CD4-positive, alpha-beta T cell treated with Interleukin-17A for 1 hour (primary cell): ENCODE measurements at regions not wholly inside any gene's neighbourhood (a gene's known extent, or its start where the extent isn't known, plus 50 kb on each side); places are given as distances from the start of the nearest gene placed in this dataset.

Experiments used
- DNase-seq: peaks from one replicate; pipeline ENCODE4 v3.0.0-alpha.2; 2020

- no peak for DNase-seq
Measured at GRCh38 chr2:226364217-226364616, 435.4 kb downstream of the IRS1 start.

GRCh38 chr2:226362980-226363379, 436.6 kb downstream of the IRS1 start:
- no peak for DNase-seq

- DNase-seq: no peak
Measured at GRCh38 chr2:226360658-226361057, 439.0 kb downstream of the IRS1 start.

GRCh38 chr2:226358688-226359087, 440.9 kb downstream of the IRS1 start:
- DNase-seq: no peak

GRCh38 chr2:226357816-226358215, 441.8 kb downstream of the IRS1 start:
- DNase-seq: no peak

GRCh38 chr2:226355600-226355999, 444.0 kb downstream of the IRS1 start:
- no peak for DNase-seq

GRCh38 chr2:226354434-226354833, 445.2 kb downstream of the IRS1 start:
- DNase-seq: no peak

GRCh38 chr2:226352941-226353560, 446.6 kb downstream of the IRS1 start:
- DNase-seq: no peak

- no peak for DNase-seq
Measured at GRCh38 chr2:226351711-226352110, 447.9 kb downstream of the IRS1 start.

GRCh38 chr2:226339616-226340015, 460.0 kb downstream of the IRS1 start:
- DNase-seq: no peak

- no peak for DNase-seq
Measured at GRCh38 chr2:226338825-226339224, 460.8 kb downstream of the IRS1 start.

- DNase-seq: no peak
Measured at GRCh38 chr2:226337941-226338600, 461.5 kb downstream of the IRS1 start.

GRCh38 chr2:226336283-226336682, 463.3 kb downstream of the IRS1 start:
- DNase-seq: no peak

- no peak for DNase-seq
Measured at GRCh38 chr2:226334981-226335720, 464.5 kb downstream of the IRS1 start.

- no peak for DNase-seq
Measured at GRCh38 chr2:226333388-226333787, 466.2 kb downstream of the IRS1 start.

GRCh38 chr2:226330206-226330605, 469.4 kb downstream of the IRS1 start:
- DNase-seq: no peak

GRCh38 chr2:226329180-226329579, 470.4 kb downstream of the IRS1 start:
- DNase-seq: no peak

GRCh38 chr2:226327830-226328229, 471.8 kb downstream of the IRS1 start:
- DNase-seq: no peak

GRCh38 chr2:226325526-226325925, 474.1 kb downstream of the IRS1 start:
- no peak for DNase-seq

GRCh38 chr2:226320076-226320948, 479.3 kb downstream of the IRS1 start:
- no peak for DNase-seq

- DNase-seq: no peak
Measured at GRCh38 chr2:226317970-226318369, 481.6 kb downstream of the IRS1 start.

GRCh38 chr2:226313060-226313459, 486.6 kb downstream of the IRS1 start:
- DNase-seq: no peak

GRCh38 chr2:226312155-226312554, 487.5 kb downstream of the IRS1 start:
- no peak for DNase-seq
